ENCODE measurements at regions not wholly inside any gene's neighbourhood (a gene's known extent, or its start where the extent isn't known, plus 50 kb on each side); places are given as distances from the start of the nearest gene placed in this dataset.

DNA sequence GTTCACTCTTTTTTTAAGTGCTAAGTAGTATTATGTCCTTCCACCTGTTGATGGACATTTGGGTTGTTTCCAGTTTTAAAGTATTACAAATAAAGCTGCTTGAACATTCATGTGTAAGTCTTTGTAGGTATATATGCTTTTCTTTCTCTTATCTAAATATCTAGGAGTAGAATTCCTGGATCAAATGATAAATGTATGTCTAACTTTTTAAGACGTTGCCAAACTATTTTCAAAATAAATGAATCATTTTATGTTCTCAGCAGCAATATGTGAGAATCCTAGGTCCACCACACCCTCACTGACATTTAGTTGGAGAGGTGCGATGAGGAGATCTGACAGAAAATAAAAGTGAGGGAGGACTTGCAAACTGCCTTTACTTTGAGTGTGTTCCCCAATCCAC lies 291.7 kb upstream of the UGT8 start:
- TF ChIP-seq, protein P1, sequence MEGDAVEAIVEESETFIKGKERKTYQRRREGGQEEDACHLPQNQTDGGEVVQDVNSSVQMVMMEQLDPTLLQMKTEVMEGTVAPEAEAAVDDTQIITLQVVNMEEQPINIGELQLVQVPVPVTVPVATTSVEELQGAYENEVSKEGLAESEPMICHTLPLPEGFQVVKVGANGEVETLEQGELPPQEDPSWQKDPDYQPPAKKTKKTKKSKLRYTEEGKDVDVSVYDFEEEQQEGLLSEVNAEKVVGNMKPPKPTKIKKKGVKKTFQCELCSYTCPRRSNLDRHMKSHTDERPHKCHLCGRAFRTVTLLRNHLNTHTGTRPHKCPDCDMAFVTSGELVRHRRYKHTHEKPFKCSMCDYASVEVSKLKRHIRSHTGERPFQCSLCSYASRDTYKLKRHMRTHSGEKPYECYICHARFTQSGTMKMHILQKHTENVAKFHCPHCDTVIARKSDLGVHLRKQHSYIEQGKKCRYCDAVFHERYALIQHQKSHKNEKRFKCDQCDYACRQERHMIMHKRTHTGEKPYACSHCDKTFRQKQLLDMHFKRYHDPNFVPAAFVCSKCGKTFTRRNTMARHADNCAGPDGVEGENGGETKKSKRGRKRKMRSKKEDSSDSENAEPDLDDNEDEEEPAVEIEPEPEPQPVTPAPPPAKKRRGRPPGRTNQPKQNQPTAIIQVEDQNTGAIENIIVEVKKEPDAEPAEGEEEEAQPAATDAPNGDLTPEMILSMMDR (IDR thresholded peaks at IDR 0.05), result no peak
- TF ChIP-seq EP300 (IDR thresholded peaks at IDR 0.05) (no peak), POLR2A (IDR thresholded peaks at IDR 0.05) (no peak), POLR2AphosphoS5 (IDR thresholded peaks at IDR 0.05) (no peak)

Data from sigmoid colon (tissue), 4 donors.